Esophagus squamous epithelium (tissue), 5 donors: ENCODE measurements at regions not wholly inside any gene's neighbourhood (a gene's known extent, or its start where the extent isn't known, plus 50 kb on each side); places are given as distances from the start of the nearest gene placed in this dataset.

ENCODE experiments used
- DNase-seq: peaks from one replicate; lab custom pipeline; 2025; lab: John Stamatoyannopoulos, UW
- H3K27ac ChIP-seq, 4 donors: fragments of 200-600 bp; sonication (generic); one replicate each; pipeline ENCODE4 v1.5.1; 2016 to 2019; ENCODE audit warnings: mild to moderate bottlenecking in 1 of 4
- H3K27me3 ChIP-seq, 4 donors: fragments of 200-600 bp; sonication (generic); 1 replicate in 3 of 4; 2 replicates in 1 of 4; pipeline versions ENCODE4 v1.5.1 to v1.6.0; 2017 to 2021; ENCODE audit warnings: antibody characterized with exemption in 1 of 4
- H3K36me3 ChIP-seq, 3 donors: fragments of 200-600 bp; sonication (generic); one replicate each; pipeline ENCODE4 v1.5.1; 2016 to 2019
- H3K4me1 ChIP-seq, 3 donors: fragments of 200-600 bp; sonication (generic); one replicate each; pipeline ENCODE4 v1.5.1; 2017 to 2019
- H3K4me3 ChIP-seq, 4 donors: fragments of 200-600 bp; sonication (generic); 1 replicate in 3 of 4; 2 replicates in 1 of 4; pipeline ENCODE4 v1.5.1; 2016 to 2019; ENCODE audit warnings: mild to moderate bottlenecking in 2 of 4, moderate library complexity in 1 of 4
- H3K9me3 ChIP-seq, 3 donors: fragments of 200-600 bp; sonication (generic); one replicate each; pipeline ENCODE4 v1.5.1; 2016 to 2019
- POLR2A ChIP-seq, 4 donors: fragments of 450-650 bp; IDR thresholded peaks; one replicate each; pipeline ENCODE4 v1.6.1; 2017; ENCODE audit warnings: antibody characterized with exemption in 4 of 4, mild to moderate bottlenecking in 4 of 4, moderate library complexity in 3 of 4
- WGBS, 2 donors: methylation state at CpG; one replicate each; pipeline ENCODE4 v1.1.5; 2018; 5-methylcytosine and 5-hydroxymethylcytosine counted together
- intact Hi-C: fragments of 100-400 bp; cut with DNase I; formaldehyde crosslinking; loops from one replicate; pipeline ENCODE4 v1.15.0; 2022
- TF ChIP-seq, protein P1 (sequence below), 6 experiments: fragments of 450-650 bp in 4 of 6; fragments of 200-600 bp in 2 of 6; sonication (generic) in 2 of 6; IDR thresholded peaks; one replicate each; pipeline ENCODE4 v1.5.1; 2016 to 2019; ENCODE audit warnings: antibody characterized with exemption in 6 of 6, mild to moderate bottlenecking in 4 of 6, moderate library complexity in 4 of 6
- donor health status: DM: yes; HTN: yes; CAD: no.

DNA sequence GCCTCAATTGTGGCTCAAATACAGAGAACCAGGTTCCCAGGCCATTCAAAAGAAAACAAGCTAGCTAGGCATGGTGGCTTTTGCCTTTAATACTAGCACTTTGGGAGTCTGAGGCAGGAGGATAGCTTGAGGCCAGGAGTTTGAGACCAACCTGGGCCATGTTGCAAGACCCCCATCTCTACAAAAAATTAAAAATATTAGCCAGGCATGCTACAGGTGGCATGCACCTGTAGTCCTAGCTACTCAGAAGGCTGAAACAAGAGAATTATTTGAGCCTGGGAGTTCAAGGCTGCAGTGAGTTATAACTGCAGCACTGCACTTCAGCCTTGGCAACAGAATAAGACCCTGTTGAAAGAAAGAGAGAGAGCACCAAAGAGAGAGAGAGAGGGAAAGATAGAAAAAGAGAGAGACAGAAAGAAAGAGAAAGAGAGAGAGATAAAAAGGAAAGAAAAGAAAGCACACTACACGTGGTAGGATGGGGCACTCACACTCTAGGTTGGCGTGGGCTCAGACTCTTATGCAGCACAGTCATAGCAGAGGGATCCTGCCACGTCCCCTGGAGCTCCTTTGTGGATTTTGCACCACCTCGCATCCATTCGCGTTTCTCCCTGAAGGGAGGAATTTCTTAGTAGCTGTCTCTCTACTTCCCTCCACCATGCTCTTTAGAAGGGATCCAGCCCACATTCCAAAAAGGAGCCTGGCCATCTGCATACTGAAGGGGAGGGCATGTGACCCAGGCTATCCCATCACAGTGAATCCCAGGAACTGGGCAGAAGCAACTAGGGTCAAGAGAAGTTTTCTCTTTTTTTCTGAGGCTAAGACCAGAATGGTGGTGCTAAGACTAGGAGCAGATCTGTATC, 789.9 kb downstream of the UQCRFS1 start:
- no peak for DNase-seq
- Histone ChIP-seq H3K27me3 (no peaks in the 10 kb centered on the region), H3K36me3 (no peaks in the 10 kb centered on the region), H3K27ac (no peak overlapping the region), H3K9me3 (peaks cover 0 to 38% (median 0%) of the 10 kb centered on the region in 3 donors), H3K4me1 (no peaks in the 10 kb centered on the region), H3K4me3 (no peak overlapping the region)
- 49 to 56% methylated on average over 5 to 6 of the region's 6 CpGs for WGBS, 2 donors
- intact Hi-C loops: no loop called here
- no peak for TF ChIP-seq POLR2A (IDR thresholded peaks at IDR 0.05)
- TF ChIP-seq, protein P1, sequence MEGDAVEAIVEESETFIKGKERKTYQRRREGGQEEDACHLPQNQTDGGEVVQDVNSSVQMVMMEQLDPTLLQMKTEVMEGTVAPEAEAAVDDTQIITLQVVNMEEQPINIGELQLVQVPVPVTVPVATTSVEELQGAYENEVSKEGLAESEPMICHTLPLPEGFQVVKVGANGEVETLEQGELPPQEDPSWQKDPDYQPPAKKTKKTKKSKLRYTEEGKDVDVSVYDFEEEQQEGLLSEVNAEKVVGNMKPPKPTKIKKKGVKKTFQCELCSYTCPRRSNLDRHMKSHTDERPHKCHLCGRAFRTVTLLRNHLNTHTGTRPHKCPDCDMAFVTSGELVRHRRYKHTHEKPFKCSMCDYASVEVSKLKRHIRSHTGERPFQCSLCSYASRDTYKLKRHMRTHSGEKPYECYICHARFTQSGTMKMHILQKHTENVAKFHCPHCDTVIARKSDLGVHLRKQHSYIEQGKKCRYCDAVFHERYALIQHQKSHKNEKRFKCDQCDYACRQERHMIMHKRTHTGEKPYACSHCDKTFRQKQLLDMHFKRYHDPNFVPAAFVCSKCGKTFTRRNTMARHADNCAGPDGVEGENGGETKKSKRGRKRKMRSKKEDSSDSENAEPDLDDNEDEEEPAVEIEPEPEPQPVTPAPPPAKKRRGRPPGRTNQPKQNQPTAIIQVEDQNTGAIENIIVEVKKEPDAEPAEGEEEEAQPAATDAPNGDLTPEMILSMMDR (IDR thresholded peaks at IDR 0.05): no peak

DNA sequence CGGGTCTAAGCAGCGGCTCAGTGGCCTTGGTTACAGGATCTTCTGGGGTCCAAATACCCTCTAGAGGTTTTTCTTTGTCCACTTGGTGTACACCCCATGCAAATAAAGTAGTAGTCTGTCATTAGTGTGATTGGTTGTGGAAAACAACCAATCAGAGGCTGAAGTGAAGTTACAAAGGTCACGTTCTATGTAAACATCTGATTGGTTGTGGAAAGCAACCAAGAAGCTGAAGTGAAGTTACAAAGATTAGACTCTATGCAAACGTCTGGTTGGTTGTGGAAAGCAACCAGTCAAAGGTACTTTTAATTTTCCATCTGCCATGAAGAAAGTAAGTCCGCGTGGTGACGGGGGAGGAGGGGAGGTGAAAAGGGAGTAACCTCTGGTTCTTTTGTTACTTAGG, 790.9 kb downstream of the UQCRFS1 start:
- H3K4me3 ChIP-seq: no peak overlapping the region
- intact Hi-C loops: no loop called here
- no peak for DNase-seq
- H3K27ac ChIP-seq: no peak overlapping the region
- no peaks in the 10 kb centered on the region for H3K27me3 ChIP-seq
- TF ChIP-seq, protein P1 (IDR thresholded peaks at IDR 0.05): no peak
- TF ChIP-seq POLR2A (IDR thresholded peaks at IDR 0.05): no peak
- peaks cover 0 to 35% (median 0%) of the 10 kb centered on the region in 3 donors for H3K9me3 ChIP-seq
- 80 to 82% methylated on average over 7 of the region's 7 CpGs for WGBS, 2 donors
- H3K4me1 ChIP-seq: no peaks in the 10 kb centered on the region
- no peaks in the 10 kb centered on the region for H3K36me3 ChIP-seq

DNA sequence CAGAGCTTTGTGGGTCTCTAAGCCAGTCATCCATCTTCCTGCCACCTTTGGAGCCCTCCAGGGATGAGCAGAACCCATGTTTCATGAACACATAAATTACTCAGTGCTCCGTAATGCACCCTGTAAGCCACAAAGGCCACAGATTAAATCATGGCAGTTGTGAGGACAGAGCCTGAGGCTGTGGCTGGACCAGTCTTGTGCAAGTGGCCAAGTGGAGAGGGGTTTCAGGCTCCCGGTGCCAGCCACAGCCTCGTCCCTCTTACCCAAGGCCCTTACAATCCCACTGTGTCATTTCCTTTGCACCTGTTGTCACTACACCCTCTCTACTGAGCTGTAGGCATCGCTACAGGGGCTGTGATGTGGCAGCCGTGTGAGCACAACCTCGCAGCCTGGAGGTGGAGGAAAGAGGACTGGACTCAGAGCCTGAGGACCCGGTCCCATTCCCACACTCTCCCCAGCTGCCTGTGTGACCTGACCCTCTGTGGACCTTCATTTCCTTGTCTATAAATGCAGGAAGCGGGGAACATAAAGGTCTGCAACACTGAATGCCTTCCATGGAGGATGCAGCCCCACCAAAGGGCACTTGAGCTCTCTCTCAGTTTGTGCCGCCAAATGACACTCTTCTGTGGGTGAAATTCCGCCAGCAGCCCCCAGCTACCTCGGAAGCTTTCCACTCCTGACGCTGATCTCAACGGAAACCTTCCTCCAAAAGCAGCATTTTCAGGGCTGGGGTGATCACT, 792.0 kb downstream of the UQCRFS1 start:
- Histone ChIP-seq H3K4me3 (no peak overlapping the region), H3K27me3 (no peaks in the 10 kb centered on the region), H3K27ac (no peak overlapping the region), H3K36me3 (no peaks in the 10 kb centered on the region), H3K4me1 (no peaks in the 10 kb centered on the region), H3K9me3 (peaks cover 0 to 27% (median 0%) of the 10 kb centered on the region in 3 donors)
- intact Hi-C loops: no loop called here
- TF ChIP-seq, protein P1 (IDR thresholded peaks at IDR 0.05): no peak
- TF ChIP-seq POLR2A (IDR thresholded peaks at IDR 0.05): no peak
- no peak for DNase-seq
- WGBS, 2 donors: 55 to 73% methylated on average over 4 to 10 of the region's 13 CpGs

DNA sequence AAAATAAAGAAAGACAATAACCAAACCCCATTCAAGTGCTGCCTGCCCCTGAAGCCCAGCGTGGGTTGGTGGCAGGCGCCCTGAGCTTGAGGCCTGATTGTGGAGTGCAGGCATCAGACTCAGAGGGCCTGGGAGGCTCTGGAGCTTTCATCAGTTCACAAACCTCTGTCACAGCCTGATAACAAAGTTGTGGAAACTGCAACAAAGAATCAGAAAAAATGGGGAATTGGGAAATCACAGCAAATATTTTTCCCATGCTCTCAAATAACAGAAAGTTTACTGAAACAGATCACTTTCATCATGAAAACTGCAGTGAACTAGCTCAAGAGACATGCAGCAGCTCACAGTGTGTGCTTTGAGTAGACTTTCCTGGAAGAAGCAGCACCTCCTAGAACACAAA, 793.6 kb downstream of the UQCRFS1 start:
- no peak overlapping the region for H3K4me3 ChIP-seq
- WGBS, 2 donors: 77 to 94% methylated on average over 2 of the region's 2 CpGs
- intact Hi-C loops: no loop called here
- H3K36me3 ChIP-seq: no peaks in the 10 kb centered on the region
- no peaks in the 10 kb centered on the region for H3K27me3 ChIP-seq
- peaks cover 0 to 27% (median 0%) of the 10 kb centered on the region in 3 donors for H3K9me3 ChIP-seq
- TF ChIP-seq, protein P1 (IDR thresholded peaks at IDR 0.05): no peak
- no peak for TF ChIP-seq POLR2A (IDR thresholded peaks at IDR 0.05)
- H3K27ac ChIP-seq: no peak overlapping the region
- no peaks in the 10 kb centered on the region for H3K4me1 ChIP-seq
- DNase-seq: no peak

DNA sequence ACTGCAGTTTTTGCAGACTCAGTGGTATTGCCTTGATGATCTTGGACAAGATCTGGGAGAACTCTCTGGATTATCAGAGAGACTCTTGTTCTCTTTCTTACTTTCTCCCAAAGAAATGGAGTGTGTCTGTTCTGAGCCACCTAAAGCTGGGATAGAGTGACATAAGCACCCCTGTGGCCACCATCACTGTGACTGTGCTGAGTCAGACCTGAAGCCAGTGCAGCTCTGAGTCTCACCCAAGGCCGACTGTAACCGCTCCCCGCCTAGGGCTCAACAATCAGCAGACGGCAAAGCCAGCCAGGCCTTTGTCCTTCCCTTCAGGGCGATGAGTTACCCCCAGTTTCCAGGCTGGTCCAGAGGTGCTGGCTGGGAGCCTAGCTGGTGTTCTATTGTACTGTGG, 795.6 kb downstream of the UQCRFS1 start:
- H3K27ac ChIP-seq: no peak overlapping the region
- DNase-seq: no peak

More for the DNA sequence above, 795.6 kb downstream of the UQCRFS1 start:
- 20% methylated on average over 1 of the region's 5 CpGs; no CpG with 5 or more reads in 1 of the 2 donors for WGBS, 2 donors
- Histone ChIP-seq H3K9me3 (peaks cover 0 to 27% (median 0%) of the 10 kb centered on the region in 3 donors), H3K27me3 (no peaks in the 10 kb centered on the region), H3K4me3 (no peak overlapping the region), H3K36me3 (no peaks in the 10 kb centered on the region), H3K4me1 (no peaks in the 10 kb centered on the region)
- intact Hi-C loops: no loop called here
- TF ChIP-seq, protein P1 (IDR thresholded peaks at IDR 0.05): no peak
- TF ChIP-seq POLR2A (IDR thresholded peaks at IDR 0.05): no peak
